AG04449 (cell line): ENCODE measurements at regions not wholly inside any gene's neighbourhood (a gene's known extent, or its start where the extent isn't known, plus 50 kb on each side); places are given as distances from the start of the nearest gene placed in this dataset.
"Not testable (repeated sequence)": the region's sequence is repeated elsewhere in the genome, so short reads cannot be mapped to it uniquely, and the experiment has no call there.

Experiments
- CTCF ChIA-PET: fragments of 350-600 bp; formaldehyde crosslinking; extraction: SDS; loops from one replicate; lab custom pipeline; 2021; ENCODE audit warnings: antibody characterized with exemption; lab: Yijun Ruan, JAX
- POLR2A ChIA-PET: fragments of 400-600, 350-600 bp; formaldehyde crosslinking; extraction: SDS; loops from one replicate; lab custom pipeline; 2020; ENCODE audit warnings: antibody characterized with exemption, inconsistent platforms; lab: Yijun Ruan, JAX
- DNase-seq: peaks from one replicate; pipeline ENCODE4 v3.0.0-alpha.2; 2010; ENCODE audit warnings: low read depth, low spot score
- H3K4me3 ChIP-seq: 2 replicates; pipeline ENCODE4 v1.5.1; 2011; ENCODE audit warnings: low read depth, mild to moderate bottlenecking, control low read depth, low read length
- CTCF ChIP-seq: IDR thresholded peaks from one replicate; pipeline ENCODE4 v1.5.1; 2011; ENCODE audit warnings: mild to moderate bottlenecking, moderate library complexity, low read length, control low read depth, inconsistent platforms; ENCODE audit not compliant: insufficient read depth; ENCODE audit errors: missing control alignments

- POLR2A ChIA-PET = no interaction called here
- no peak for TF ChIP-seq CTCF
- CTCF ChIA-PET = no interaction called here
- H3K4me3 ChIP-seq = no peak overlapping the region
- DNase-seq = no peak
Observed at GRCh38 chr11:50088231-50088630, 55.6 kb downstream of the OR4C45 start.

- POLR2A ChIA-PET = no interaction called here
Observed at GRCh38 chr11:50098186-50098725, 65.6 kb downstream of the OR4C45 start.

GRCh38 chr11:50102916-50103315 is 70.2 kb downstream of the OR4C45 start:
- no peak overlapping the region for H3K4me3 ChIP-seq
- DNase-seq = no peak
- CTCF ChIA-PET = no interaction called here
- POLR2A ChIA-PET = no interaction called here
- TF ChIP-seq CTCF = no peak

More at GRCh38 chr11:50098186-50098725, 65.6 kb downstream of the OR4C45 start:
- TF ChIP-seq CTCF = no peak
- CTCF ChIA-PET = no interaction called here
- no peak for DNase-seq
- H3K4me3 ChIP-seq = no peak overlapping the region

GRCh38 chr11:50140686-50141085 is 108.0 kb downstream of the OR4C45 start:
- H3K4me3 ChIP-seq, POLR2A ChIA-PET, CTCF ChIA-PET, DNase-seq: not testable (repeated sequence)

GRCh38 chr11:50146308-50146707 is 113.6 kb downstream of the OR4C45 start:
- POLR2A ChIA-PET, DNase-seq, H3K4me3 ChIP-seq, CTCF ChIA-PET: not testable (repeated sequence)

- H3K4me3 ChIP-seq, DNase-seq, POLR2A ChIA-PET, CTCF ChIA-PET: not testable (repeated sequence)
Observed at GRCh38 chr11:50147946-50148345, 115.3 kb downstream of the OR4C45 start.

- POLR2A ChIA-PET = no interaction called here
- CTCF ChIA-PET = no interaction called here
- H3K4me3 ChIP-seq = no peak overlapping the region
- no peak for DNase-seq
- TF ChIP-seq CTCF = no peak
Observed at GRCh38 chr11:50155508-50155907, 122.8 kb downstream of the OR4C45 start.

- CTCF ChIA-PET = no interaction called here
- DNase-seq = no peak
- POLR2A ChIA-PET = no interaction called here
- no peak overlapping the region for H3K4me3 ChIP-seq
- no peak for TF ChIP-seq CTCF
Observed at GRCh38 chr11:50164050-50164449, 131.4 kb downstream of the OR4C45 start.
